Lower leg skin (tissue), 3 donors: ENCODE measurements at regions not wholly inside any gene's neighbourhood (a gene's known extent, or its start where the extent isn't known, plus 50 kb on each side); places are given as distances from the start of the nearest gene placed in this dataset.

ENCODE experiments used
- POLR2A ChIP-seq, 2 donors: fragments of 450-650 bp; IDR thresholded peaks; one replicate each; pipeline ENCODE4 v1.6.1; 2016 to 2017; ENCODE audit warnings: antibody characterized with exemption in 2 of 2, mild to moderate bottlenecking in 1 of 2, moderate library complexity in 1 of 2
- TF ChIP-seq, protein P1 (sequence below), 3 donors: fragments of 450-650 bp; IDR thresholded peaks; one replicate each; pipeline ENCODE4 v1.5.1; 2016; ENCODE audit warnings: antibody characterized with exemption in 3 of 3, mild to moderate bottlenecking in 3 of 3, moderate library complexity in 2 of 3

DNA sequence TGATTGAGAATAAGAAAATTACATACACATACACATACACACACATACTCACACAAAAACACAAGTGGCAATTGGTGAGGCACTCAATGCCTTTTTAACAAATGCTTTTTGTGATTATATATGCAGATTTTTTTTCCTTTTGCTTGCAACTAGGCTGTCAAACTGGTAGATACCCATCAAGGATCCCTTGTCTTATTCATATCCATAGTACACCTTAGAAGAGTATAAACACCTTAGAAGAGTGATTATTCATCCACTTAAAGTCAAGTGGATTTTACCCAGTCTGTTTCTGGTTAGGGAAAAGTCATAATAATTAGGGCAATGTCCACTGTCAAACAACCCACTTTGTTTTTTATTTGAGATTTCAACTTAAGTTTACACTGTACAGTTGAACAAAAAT is 1773.4 kb upstream of the MIR17HG start:
- TF ChIP-seq, protein P1, sequence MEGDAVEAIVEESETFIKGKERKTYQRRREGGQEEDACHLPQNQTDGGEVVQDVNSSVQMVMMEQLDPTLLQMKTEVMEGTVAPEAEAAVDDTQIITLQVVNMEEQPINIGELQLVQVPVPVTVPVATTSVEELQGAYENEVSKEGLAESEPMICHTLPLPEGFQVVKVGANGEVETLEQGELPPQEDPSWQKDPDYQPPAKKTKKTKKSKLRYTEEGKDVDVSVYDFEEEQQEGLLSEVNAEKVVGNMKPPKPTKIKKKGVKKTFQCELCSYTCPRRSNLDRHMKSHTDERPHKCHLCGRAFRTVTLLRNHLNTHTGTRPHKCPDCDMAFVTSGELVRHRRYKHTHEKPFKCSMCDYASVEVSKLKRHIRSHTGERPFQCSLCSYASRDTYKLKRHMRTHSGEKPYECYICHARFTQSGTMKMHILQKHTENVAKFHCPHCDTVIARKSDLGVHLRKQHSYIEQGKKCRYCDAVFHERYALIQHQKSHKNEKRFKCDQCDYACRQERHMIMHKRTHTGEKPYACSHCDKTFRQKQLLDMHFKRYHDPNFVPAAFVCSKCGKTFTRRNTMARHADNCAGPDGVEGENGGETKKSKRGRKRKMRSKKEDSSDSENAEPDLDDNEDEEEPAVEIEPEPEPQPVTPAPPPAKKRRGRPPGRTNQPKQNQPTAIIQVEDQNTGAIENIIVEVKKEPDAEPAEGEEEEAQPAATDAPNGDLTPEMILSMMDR (IDR thresholded peaks at IDR 0.05): no peak
- no peak for TF ChIP-seq POLR2A (IDR thresholded peaks at IDR 0.05)
